OCI-LY7 (cell line): ENCODE measurements at regions not wholly inside any gene's neighbourhood (a gene's known extent, or its start where the extent isn't known, plus 50 kb on each side); places are given as distances from the start of the nearest gene placed in this dataset.

Source experiments
- BruUV-seq: library from RNA; stranded (reverse); fragments of 400-500 nt; replicated peaks from 2 replicates; lab custom pipeline; 2021; lab: Mats Ljungman, UMichigan
- CTCF ChIA-PET: fragments of 300-600 bp; sonication (Branson Sonifier 250); formaldehyde crosslinking; loops from one replicate; lab custom pipeline; 2022; ENCODE audit warnings: antibody characterized with exemption; ENCODE audit not compliant: unreplicated experiment; lab: Charles Lee
- POLR2A ChIA-PET: fragments of 300-600 bp; sonication (Branson Sonifier 250); formaldehyde crosslinking; loops from one replicate; lab custom pipeline; 2022; ENCODE audit warnings: antibody characterized with exemption; lab: Charles Lee
- DNase-seq: peaks from one replicate; pipeline ENCODE4 v3.0.0-alpha.2; 2015; ENCODE audit warnings: low spot score
- H2AFZ ChIP-seq: fragments of 200-600 bp; sonication (generic), shearing (Covaris generic); 2 replicates; pipeline ENCODE4 v1.6.1; 2014; ENCODE audit warnings: mild to moderate bottlenecking, antibody characterized with exemption, low read length, moderate library complexity
- H3K27ac ChIP-seq: fragments of 200-600 bp; sonication (generic); 2 replicates; pipeline ENCODE4 v1.5.1; 2014; ENCODE audit warnings: mixed run types, low read depth, mild to moderate bottlenecking, moderate library complexity, low read length, inconsistent platforms; ENCODE audit not compliant: poor library complexity, severe bottlenecking
- H3K36me3 ChIP-seq: fragments of 200-600 bp; sonication (generic); 2 replicates; pipeline ENCODE4 v1.6.1; 2014; ENCODE audit warnings: mild to moderate bottlenecking, antibody characterized with exemption, low read length, moderate library complexity, mixed read lengths; ENCODE audit not compliant: insufficient read depth
- H3K4me1 ChIP-seq: fragments of 200-600 bp; sonication (generic); 2 replicates; pipeline ENCODE4 v1.5.1; 2014; ENCODE audit warnings: mild to moderate bottlenecking, low read length; ENCODE audit not compliant: insufficient read depth, poor library complexity, severe bottlenecking
- H3K4me2 ChIP-seq: fragments of 200-600 bp; sonication (generic); 2 replicates; pipeline ENCODE4 v1.6.1; 2014; ENCODE audit warnings: mild to moderate bottlenecking, low read length
- H3K4me3 ChIP-seq: fragments of 200-600 bp; sonication (generic); 2 replicates; pipeline ENCODE4 v1.5.1; 2014; ENCODE audit warnings: mild to moderate bottlenecking, low read depth, low read length; ENCODE audit not compliant: poor library complexity, severe bottlenecking
- H3K79me2 ChIP-seq: fragments of 200-600 bp; sonication (generic); 2 replicates; pipeline ENCODE4 v1.6.1; 2016; ENCODE audit warnings: low read depth, mild to moderate bottlenecking, low read length, moderate library complexity, mixed read lengths; ENCODE audit not compliant: insufficient read depth
- H3K9me2 ChIP-seq: fragments of 200-600 bp; sonication (generic); 2 replicates; pipeline ENCODE4 v1.6.1; 2016; ENCODE audit warnings: mild to moderate bottlenecking, low read length, mixed read lengths; ENCODE audit not compliant: insufficient read depth
- H3K9me3 ChIP-seq: fragments of 200-600 bp; sonication (generic); 2 replicates; pipeline ENCODE4 v1.6.1; 2014; ENCODE audit warnings: mild to moderate bottlenecking, mixed run types, low read length, mixed read lengths
- H4K20me1 ChIP-seq: fragments of 200-600 bp; sonication (generic); 2 replicates; pipeline ENCODE4 v1.6.1; 2014; ENCODE audit warnings: mild to moderate bottlenecking, antibody characterized with exemption, low read length, moderate library complexity, mixed read lengths; ENCODE audit not compliant: insufficient read depth
- EZH2phosphoT487 ChIP-seq: fragments of 200-600 bp; sonication (generic); IDR thresholded peaks from 2 replicates; pipeline ENCODE4 v1.6.1; 2018; ENCODE audit warnings: low read depth, borderline replicate concordance, mild to moderate bottlenecking, mixed run types, antibody characterized with exemption, low read length, moderate library complexity, mixed read lengths
- intact Hi-C: fragments of 100-400 bp; cut with micrococcal nuclease; formaldehyde crosslinking; loops from one replicate; pipeline ENCODE4 v1.10.0; 2022; ENCODE audit not compliant: unreplicated experiment
- TF ChIP-seq, protein P1 (sequence below): fragments of 200-600 bp; sonication (generic); conservative IDR thresholded peaks from 2 replicates; pipeline ENCODE4 v1.5.1; 2014; ENCODE audit warnings: mild to moderate bottlenecking, antibody characterized with exemption, low read length, moderate library complexity, mixed read lengths

DNA sequence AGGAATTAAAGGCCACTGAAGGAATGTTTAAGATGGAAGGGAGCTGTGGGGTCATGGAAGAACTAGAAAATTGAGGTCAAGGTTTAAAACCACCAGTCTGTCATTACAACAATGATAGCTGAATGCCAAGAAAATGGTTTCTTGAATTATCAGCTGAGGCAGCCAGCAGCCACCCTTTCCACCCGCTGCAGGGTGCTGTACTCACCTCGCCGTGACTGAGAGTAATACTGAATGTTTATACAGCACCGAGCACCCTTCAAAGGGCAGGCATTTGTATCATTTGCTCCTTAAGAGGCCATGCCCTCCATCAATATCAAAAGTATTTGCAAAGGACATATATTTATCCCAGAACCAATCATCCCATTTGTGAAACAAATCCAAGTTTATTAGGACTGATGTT lies 402.8 kb downstream of the VPS13C start:
- TF ChIP-seq EZH2phosphoT487: no peak
- TF ChIP-seq, protein P1, sequence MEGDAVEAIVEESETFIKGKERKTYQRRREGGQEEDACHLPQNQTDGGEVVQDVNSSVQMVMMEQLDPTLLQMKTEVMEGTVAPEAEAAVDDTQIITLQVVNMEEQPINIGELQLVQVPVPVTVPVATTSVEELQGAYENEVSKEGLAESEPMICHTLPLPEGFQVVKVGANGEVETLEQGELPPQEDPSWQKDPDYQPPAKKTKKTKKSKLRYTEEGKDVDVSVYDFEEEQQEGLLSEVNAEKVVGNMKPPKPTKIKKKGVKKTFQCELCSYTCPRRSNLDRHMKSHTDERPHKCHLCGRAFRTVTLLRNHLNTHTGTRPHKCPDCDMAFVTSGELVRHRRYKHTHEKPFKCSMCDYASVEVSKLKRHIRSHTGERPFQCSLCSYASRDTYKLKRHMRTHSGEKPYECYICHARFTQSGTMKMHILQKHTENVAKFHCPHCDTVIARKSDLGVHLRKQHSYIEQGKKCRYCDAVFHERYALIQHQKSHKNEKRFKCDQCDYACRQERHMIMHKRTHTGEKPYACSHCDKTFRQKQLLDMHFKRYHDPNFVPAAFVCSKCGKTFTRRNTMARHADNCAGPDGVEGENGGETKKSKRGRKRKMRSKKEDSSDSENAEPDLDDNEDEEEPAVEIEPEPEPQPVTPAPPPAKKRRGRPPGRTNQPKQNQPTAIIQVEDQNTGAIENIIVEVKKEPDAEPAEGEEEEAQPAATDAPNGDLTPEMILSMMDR: no peak
- POLR2A ChIA-PET: interaction anchor here (0.6 kb wide), 1 partner anchor 253 kb away, joined by 3 read pairs; no protein-coding TSS in a partner anchor
- no peaks in the 10 kb centered on the region for H4K20me1 ChIP-seq
- H3K4me1 ChIP-seq: no peaks in the 10 kb centered on the region
- no peaks in the 10 kb centered on the region for H3K36me3 ChIP-seq
- H3K27ac ChIP-seq: no peak overlapping the region
- no peaks in the 10 kb centered on the region for H3K9me3 ChIP-seq
- H2AFZ ChIP-seq: no peak overlapping the region
- no peak overlapping the region for H3K4me3 ChIP-seq
- DNase-seq: no peak
- no peaks in the 10 kb centered on the region for H3K9me2 ChIP-seq
- no peaks in the 10 kb centered on the region for H3K79me2 ChIP-seq
- intact Hi-C loops: no loop called here
- CTCF ChIA-PET: no interaction called here
- BruUV-seq: no TSS peak
- no peak overlapping the region for H3K4me2 ChIP-seq

DNA sequence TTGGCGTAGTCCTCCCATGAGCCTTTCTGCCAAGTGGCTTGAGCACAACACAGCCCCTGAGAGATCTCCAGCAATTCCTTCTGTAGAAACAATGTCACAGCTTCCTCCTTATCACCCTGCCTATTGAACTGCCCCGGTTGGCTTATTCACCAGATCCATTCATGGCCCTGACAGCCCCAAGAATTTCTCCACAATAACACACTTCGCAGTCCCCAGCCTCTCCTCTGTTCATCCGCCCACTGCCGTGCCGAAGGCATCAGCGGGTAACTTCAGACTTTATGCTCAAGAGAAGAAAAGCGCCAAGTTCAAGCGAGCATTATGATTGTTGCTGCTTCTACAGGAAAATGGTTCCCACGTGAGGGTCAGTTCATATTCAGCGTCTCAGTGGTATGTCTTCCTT lies 403.9 kb downstream of the VPS13C start:
- BruUV-seq: no TSS peak
- CTCF ChIA-PET: no interaction called here
- POLR2A ChIA-PET: no interaction called here

DNA sequence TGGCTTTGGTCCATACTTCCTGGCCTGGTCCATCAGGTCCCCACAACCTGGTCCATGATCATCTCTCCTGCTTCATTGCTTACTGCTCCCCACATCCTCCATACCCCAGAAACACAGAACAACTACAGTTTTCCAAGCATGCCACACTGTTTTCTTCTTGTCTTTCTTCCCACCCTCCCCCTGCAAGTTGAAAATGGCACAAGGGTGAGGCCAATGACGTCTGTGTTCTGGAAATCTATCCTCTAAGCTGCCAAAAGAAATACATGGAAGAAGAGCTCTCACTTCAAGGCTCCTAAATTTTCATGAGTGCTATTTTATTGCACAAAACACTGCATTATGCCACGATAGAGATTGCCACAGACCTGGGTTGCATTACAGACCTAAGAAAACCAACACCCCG lies 404.4 kb downstream of the VPS13C start:
- TF ChIP-seq, protein P1: no peak
- TF ChIP-seq EZH2phosphoT487: no peak
- no peak overlapping the region for H3K4me2 ChIP-seq
- H4K20me1 ChIP-seq: no peaks in the 10 kb centered on the region
- DNase-seq: no peak
- no peaks in the 10 kb centered on the region for H3K36me3 ChIP-seq
- no TSS peak for BruUV-seq
- no peaks in the 10 kb centered on the region for H3K9me3 ChIP-seq
- H2AFZ ChIP-seq: no peak overlapping the region
- H3K4me1 ChIP-seq: no peaks in the 10 kb centered on the region
- POLR2A ChIA-PET: no interaction called here
- no peaks in the 10 kb centered on the region for H3K79me2 ChIP-seq
- no peak overlapping the region for H3K4me3 ChIP-seq
- H3K9me2 ChIP-seq: no peaks in the 10 kb centered on the region
- CTCF ChIA-PET: no interaction called here
- intact Hi-C loops: no loop called here
- no peak overlapping the region for H3K27ac ChIP-seq

More for the DNA sequence above, 403.9 kb downstream of the VPS13C start:
- Histone ChIP-seq H3K79me2 (no peaks in the 10 kb centered on the region), H3K4me1 (no peaks in the 10 kb centered on the region), H3K9me3 (no peaks in the 10 kb centered on the region), H2AFZ (no peak overlapping the region), H3K27ac (no peak overlapping the region), H3K36me3 (no peaks in the 10 kb centered on the region), H3K9me2 (no peaks in the 10 kb centered on the region), H4K20me1 (no peaks in the 10 kb centered on the region), H3K4me2 (no peak overlapping the region), H3K4me3 (no peak overlapping the region)
- intact Hi-C loops: no loop called here
- TF ChIP-seq EZH2phosphoT487: no peak
- TF ChIP-seq, protein P1: no peak
- DNase-seq: no peak
